GM12872 (cell line): ENCODE measurements at regions not wholly inside any gene's neighbourhood (a gene's known extent, or its start where the extent isn't known, plus 50 kb on each side); places are given as distances from the start of the nearest gene placed in this dataset.

Source experiments
- TF ChIP-seq, protein P1 (sequence below): IDR thresholded peaks from 3 replicates; pipeline ENCODE4 v1.5.1; 2011; ENCODE audit warnings: low read depth, mild to moderate bottlenecking, low read length, moderate library complexity; ENCODE audit not compliant: insufficient read depth

GRCh38 chr3:34511891-34512290, 713.5 kb downstream of the PDCD6IP start:
- TF ChIP-seq, protein P1, sequence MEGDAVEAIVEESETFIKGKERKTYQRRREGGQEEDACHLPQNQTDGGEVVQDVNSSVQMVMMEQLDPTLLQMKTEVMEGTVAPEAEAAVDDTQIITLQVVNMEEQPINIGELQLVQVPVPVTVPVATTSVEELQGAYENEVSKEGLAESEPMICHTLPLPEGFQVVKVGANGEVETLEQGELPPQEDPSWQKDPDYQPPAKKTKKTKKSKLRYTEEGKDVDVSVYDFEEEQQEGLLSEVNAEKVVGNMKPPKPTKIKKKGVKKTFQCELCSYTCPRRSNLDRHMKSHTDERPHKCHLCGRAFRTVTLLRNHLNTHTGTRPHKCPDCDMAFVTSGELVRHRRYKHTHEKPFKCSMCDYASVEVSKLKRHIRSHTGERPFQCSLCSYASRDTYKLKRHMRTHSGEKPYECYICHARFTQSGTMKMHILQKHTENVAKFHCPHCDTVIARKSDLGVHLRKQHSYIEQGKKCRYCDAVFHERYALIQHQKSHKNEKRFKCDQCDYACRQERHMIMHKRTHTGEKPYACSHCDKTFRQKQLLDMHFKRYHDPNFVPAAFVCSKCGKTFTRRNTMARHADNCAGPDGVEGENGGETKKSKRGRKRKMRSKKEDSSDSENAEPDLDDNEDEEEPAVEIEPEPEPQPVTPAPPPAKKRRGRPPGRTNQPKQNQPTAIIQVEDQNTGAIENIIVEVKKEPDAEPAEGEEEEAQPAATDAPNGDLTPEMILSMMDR = no peak

- TF ChIP-seq, protein P1 = no peak
These were observed 732.7 kb downstream of the PDCD6IP start for GRCh38 chr3:34531156-34531555.

- TF ChIP-seq, protein P1 = no peak
These were observed 735.0 kb downstream of the PDCD6IP start for GRCh38 chr3:34533451-34533850.

GRCh38 chr3:34534013-34534412, 735.6 kb downstream of the PDCD6IP start:
- TF ChIP-seq, protein P1 = no peak

DNA sequence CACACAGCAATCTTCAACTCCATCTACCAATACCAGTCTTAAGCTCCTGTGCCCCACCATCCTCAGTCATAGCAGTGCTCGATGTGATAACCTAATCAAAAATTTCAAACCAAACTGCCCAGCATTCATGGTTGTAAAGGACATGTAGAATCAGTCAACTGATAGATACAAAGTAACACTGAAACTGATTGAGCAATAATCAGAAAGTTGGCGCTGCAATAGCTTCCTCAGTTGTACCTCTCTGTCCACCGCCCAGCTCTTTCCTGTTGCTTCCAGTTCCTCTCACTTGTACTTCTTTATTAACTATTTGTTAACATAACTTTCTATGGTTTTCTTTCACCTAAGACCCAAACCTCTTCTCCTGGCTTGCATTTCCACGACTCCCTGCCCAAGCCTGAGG, 745.7 kb downstream of the PDCD6IP start:
- TF ChIP-seq, protein P1 = no peak

DNA sequence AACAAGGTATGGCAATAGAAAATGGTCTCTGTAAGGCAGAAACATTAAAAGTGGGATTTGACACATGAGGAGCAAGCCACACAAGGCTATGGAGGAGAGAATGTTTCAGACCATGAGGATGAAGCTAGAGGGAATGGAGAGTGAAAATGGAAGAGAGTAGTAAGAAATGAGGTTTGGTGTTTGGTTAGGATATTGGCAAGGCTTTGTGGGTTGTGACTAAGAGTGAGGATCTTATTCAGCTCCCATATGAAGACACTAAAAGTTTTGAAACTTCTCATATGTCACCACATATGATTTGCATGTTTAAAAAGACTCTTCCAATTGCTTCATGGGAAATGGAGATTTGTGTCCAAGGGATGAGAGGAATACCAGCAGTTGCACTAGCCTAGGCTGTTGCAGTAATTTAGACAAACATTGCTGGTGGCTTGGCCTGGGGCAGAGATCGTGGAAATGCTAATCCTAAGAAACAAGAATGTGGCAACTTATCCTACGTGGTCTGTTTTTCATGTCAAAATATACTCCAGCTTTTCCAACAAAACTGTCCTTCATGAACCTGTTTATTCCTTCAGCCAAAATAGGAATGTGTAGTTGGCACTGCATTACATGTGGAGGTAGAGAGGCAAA, 749.0 kb downstream of the PDCD6IP start:
- TF ChIP-seq, protein P1 = no peak

DNA sequence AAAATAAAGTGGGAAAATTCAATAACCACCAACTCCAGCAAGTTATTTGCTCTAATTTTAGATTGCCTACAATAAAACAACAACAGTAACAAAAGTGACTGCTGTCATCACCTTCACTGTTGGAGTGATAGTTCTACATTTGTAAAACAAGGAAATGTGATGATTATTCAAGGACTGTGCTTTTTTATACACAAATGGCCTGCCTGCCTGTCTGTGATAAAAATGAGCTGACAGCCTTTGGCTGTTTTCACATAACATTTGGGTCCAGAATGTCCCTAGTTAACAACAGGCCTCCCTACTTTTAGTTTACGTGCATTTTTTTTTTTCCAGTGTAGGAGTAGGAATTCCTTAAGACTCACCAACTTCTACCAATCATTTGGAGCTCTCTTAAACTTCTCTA, 768.8 kb downstream of the PDCD6IP start:
- TF ChIP-seq, protein P1 = no peak
